ENCODE measurements at regions not wholly inside any gene's neighbourhood (a gene's known extent, or its start where the extent isn't known, plus 50 kb on each side); places are given as distances from the start of the nearest gene placed in this dataset.

- H3K27ac ChIP-seq = no peak overlapping the region
- TF ChIP-seq ZFX (IDR thresholded peaks at IDR 0.05; ENCODE audit: borderline replicate concordance) = no peak
- no peak for TF ChIP-seq CTCF (IDR thresholded peaks at IDR 0.05)
These were observed 602.1 kb upstream of the SYT4 start for GRCh38 chr18:43879415-43879814.

- no peak overlapping the region for H3K27ac ChIP-seq
- TF ChIP-seq ZFX (IDR thresholded peaks at IDR 0.05; ENCODE audit: borderline replicate concordance) (no peak), CTCF (IDR thresholded peaks at IDR 0.05) (no peak)
These were observed 605.2 kb upstream of the SYT4 start for GRCh38 chr18:43882358-43883055.

GRCh38 chr18:43883886-43884285, 606.6 kb upstream of the SYT4 start:
- H3K27ac ChIP-seq = no peak overlapping the region
- TF ChIP-seq ZFX (IDR thresholded peaks at IDR 0.05; ENCODE audit: borderline replicate concordance) = no peak
- TF ChIP-seq CTCF (IDR thresholded peaks at IDR 0.05) = no peak

GRCh38 chr18:43886341-43886740, 609.1 kb upstream of the SYT4 start:
- no peak overlapping the region for H3K27ac ChIP-seq
- TF ChIP-seq CTCF (IDR thresholded peaks at IDR 0.05) (no peak), ZFX (IDR thresholded peaks at IDR 0.05; ENCODE audit: borderline replicate concordance) (no peak)

- no peak for TF ChIP-seq ZFX (IDR thresholded peaks at IDR 0.05; ENCODE audit: borderline replicate concordance)
- no peak overlapping the region for H3K27ac ChIP-seq
These were observed 610.2 kb upstream of the SYT4 start for GRCh38 chr18:43887491-43887890.

- no peak overlapping the region for H3K27ac ChIP-seq
- TF ChIP-seq ZFX (IDR thresholded peaks at IDR 0.05; ENCODE audit: borderline replicate concordance) (no peak), CTCF (IDR thresholded peaks at IDR 0.05) (no peak)
These were observed 611.3 kb upstream of the SYT4 start for GRCh38 chr18:43888598-43888997.

GRCh38 chr18:43893001-43893637, 615.8 kb upstream of the SYT4 start:
- H3K27ac ChIP-seq = no peak overlapping the region
- TF ChIP-seq ZFX (IDR thresholded peaks at IDR 0.05; ENCODE audit: borderline replicate concordance) = no peak
- TF ChIP-seq CTCF (IDR thresholded peaks at IDR 0.05) = no peak
